ENCODE measurements at regions not wholly inside any gene's neighbourhood (a gene's known extent, or its start where the extent isn't known, plus 50 kb on each side); places are given as distances from the start of the nearest gene placed in this dataset.

DNA sequence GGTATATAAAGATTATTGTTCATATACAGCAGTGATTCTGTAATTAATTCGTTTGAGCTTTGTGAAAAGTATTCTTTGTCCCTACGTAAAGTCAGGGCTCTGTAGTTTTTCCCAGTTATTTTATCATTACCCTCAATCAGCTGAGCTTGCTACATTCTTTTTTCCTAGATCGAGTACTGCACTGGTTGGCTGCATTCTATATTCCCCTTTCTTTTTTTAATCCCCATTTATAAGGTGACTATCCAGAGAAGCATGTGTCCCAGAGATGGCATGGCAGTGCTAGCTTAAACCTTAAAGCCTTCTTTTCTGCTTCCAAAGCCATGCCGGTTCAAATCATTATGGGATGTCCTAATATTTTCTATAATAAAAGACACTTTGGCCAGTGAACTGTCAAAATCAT, 230.1 kb upstream of the CELF2 start:
- no peak for DNase-seq (ENCODE audit: low read depth)
- TF ChIP-seq, protein P1, sequence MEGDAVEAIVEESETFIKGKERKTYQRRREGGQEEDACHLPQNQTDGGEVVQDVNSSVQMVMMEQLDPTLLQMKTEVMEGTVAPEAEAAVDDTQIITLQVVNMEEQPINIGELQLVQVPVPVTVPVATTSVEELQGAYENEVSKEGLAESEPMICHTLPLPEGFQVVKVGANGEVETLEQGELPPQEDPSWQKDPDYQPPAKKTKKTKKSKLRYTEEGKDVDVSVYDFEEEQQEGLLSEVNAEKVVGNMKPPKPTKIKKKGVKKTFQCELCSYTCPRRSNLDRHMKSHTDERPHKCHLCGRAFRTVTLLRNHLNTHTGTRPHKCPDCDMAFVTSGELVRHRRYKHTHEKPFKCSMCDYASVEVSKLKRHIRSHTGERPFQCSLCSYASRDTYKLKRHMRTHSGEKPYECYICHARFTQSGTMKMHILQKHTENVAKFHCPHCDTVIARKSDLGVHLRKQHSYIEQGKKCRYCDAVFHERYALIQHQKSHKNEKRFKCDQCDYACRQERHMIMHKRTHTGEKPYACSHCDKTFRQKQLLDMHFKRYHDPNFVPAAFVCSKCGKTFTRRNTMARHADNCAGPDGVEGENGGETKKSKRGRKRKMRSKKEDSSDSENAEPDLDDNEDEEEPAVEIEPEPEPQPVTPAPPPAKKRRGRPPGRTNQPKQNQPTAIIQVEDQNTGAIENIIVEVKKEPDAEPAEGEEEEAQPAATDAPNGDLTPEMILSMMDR (IDR thresholded peaks at IDR 0.05; ENCODE audit: low read depth, low read length, missing control alignments) = no peak
- no peak overlapping the region for H3K4me3 ChIP-seq (ENCODE audit: low read depth, low read length)

DNA sequence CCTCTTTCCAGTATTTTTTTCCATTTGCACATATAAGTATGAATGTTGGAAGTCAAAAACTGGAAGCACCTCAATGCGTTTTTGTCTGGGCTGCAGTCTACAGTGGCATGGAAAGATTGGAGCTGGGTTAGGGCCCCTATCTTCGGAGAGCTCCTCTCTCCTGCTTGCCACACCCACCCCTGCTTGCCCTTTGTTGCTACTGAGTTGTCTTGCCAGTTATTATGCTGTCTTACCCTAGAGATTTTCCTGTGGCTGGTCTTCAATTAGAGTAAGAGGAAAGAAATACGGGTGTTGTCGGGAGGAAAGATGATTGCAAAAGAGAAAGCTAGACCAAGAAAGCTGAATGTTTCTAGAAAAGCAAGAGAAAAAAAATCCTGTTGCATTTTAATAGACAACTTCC, 228.9 kb upstream of the CELF2 start:
- no peak overlapping the region for H3K4me3 ChIP-seq (ENCODE audit: low read depth, low read length)
- TF ChIP-seq, protein P1 (IDR thresholded peaks at IDR 0.05; ENCODE audit: low read depth, low read length, missing control alignments) = no peak
- no peak for DNase-seq (ENCODE audit: low read depth)

DNA sequence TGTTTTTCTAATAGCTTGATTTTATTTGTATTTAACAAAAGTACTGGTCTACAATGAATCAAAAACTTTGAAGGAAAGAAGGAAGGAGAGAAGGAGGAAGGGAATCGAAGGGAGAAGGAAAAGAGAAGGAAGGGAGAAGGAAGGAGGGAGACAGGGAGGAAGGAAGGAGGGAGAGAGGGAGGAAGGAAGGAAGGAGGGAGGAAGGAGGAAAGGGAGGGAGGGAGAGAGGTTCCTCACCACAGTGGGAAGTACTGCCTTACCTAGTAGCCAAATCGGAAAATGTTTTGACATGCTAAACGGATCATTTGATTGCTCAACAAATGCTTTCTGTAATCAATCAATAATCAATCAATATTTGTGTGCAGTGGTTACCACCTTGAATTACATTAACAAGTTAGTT, 225.8 kb upstream of the CELF2 start:
- DNase-seq (ENCODE audit: low read depth) = no peak
- TF ChIP-seq, protein P1 (IDR thresholded peaks at IDR 0.05; ENCODE audit: low read depth, low read length, missing control alignments) = no peak
- H3K4me3 ChIP-seq (ENCODE audit: low read depth, low read length) = no peak overlapping the region

DNA sequence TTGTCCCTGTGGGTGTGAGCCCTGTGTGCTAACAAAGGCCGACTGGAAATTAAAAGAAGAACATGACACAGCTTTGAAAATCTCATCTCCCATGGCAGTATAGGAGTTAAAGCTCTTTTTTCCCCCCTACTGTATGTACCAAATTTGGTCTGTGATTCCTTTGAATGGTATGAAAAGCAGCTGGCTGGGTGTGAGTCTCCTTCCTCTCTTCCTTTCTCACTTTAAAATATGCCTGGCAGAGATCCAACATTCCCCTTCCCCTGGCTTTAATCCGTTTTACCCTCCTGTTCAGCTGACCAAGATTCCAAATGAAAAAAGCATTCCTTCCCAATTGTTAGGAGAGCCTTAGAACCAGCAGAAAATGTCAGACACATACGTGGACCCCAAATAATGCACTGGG, 225.0 kb upstream of the CELF2 start:
- no peak overlapping the region for H3K4me3 ChIP-seq (ENCODE audit: low read depth, low read length)
- TF ChIP-seq, protein P1 (IDR thresholded peaks at IDR 0.05; ENCODE audit: low read depth, low read length, missing control alignments) = no peak
- DNase-seq (ENCODE audit: low read depth) = no peak

DNA sequence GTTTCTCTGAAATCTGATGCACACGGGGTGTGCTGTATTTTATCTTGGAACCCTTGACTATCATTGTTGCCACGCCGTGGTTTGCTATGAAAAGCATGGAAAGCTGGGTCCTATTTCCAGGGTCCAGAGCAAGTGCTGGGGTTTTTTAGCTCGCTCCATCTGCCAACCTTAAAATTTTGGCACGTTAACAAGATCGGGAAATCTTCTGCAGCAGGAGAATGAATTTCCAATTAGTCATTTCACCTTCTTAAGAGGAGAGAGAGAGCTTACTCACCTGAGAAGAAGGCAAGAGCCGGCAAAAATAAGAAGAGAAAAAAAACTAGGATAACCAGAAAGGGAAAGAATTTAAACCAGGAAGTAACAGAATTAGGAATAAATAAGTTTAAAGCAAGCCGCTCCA, 223.6 kb upstream of the CELF2 start:
- TF ChIP-seq, protein P1 (IDR thresholded peaks at IDR 0.05; ENCODE audit: low read depth, low read length, missing control alignments) = no peak
- DNase-seq (ENCODE audit: low read depth) = no peak
- H3K4me3 ChIP-seq (ENCODE audit: low read depth, low read length) = no peak overlapping the region

DNA sequence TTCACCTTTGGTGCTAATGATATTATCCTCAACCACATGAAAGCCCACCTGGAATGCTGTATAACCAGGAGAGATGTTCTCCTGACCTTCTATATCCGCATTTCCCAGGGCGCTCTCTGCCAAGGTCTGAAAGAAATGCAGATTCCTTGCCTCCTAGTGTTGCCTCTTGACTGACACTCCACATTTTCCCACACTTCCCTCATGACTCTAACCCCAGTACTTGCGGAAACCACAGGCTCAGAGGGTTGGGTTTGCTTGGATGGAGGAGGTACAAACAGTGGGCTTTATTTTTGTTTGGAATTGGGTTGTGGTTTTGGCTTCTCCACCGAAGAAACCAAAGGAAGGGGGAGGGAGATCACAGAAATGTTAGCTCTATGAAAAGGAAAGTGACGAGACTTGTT, 222.9 kb upstream of the CELF2 start:
- no peak for DNase-seq (ENCODE audit: low read depth)
- TF ChIP-seq, protein P1 (IDR thresholded peaks at IDR 0.05; ENCODE audit: low read depth, low read length, missing control alignments) = no peak
- H3K4me3 ChIP-seq (ENCODE audit: low read depth, low read length) = no peak overlapping the region

DNA sequence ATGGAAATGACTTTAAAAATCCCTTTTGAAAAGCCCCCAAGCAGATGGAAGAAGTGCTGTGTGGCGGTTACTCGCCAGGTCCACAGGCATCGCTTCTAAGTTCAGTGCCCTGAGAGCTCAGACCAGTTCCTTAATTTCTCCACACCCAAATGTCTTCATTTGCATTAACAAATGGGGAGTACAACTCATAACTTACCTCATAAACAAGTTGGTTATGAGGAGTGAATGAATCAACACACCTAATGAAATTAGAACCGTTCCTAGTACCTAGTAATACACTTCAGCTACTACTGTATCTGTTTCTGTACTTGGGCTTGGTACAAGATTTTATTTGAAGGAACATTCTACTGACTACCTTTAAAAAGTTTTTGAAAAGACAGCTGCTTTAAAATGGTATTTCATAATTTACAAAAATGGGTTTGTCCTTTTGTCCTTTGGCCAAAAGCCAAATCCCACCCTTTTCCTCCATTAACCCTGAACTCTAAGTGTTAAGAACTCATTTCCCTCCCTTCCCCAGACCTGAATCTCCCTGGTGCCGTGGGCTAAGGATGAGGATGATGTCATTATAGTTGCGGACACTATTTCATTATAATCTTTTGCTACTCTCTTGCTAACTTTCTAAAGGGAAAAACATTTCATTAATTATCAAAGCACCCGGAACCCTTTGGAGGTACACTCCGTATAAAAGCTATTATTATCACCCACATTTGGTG, 221.5 kb upstream of the CELF2 start:
- no peak overlapping the region for H3K4me3 ChIP-seq (ENCODE audit: low read depth, low read length)
- no peak for DNase-seq (ENCODE audit: low read depth)
- TF ChIP-seq, protein P1 (IDR thresholded peaks at IDR 0.05; ENCODE audit: low read depth, low read length, missing control alignments) = no peak
